HG03575 (cell line): ENCODE measurements at regions not wholly inside any gene's neighbourhood (a gene's known extent, or its start where the extent isn't known, plus 50 kb on each side); places are given as distances from the start of the nearest gene placed in this dataset.

Experiments used
- ATAC-seq: cut with Tn5 transposase; IDR thresholded peaks from one replicate; pipeline ENCODE4 v1.9.1; 2021; ENCODE audit not compliant: unreplicated experiment, insufficient number of reproducible peaks, low FRiP score; ENCODE audit errors: extremely low read depth

DNA sequence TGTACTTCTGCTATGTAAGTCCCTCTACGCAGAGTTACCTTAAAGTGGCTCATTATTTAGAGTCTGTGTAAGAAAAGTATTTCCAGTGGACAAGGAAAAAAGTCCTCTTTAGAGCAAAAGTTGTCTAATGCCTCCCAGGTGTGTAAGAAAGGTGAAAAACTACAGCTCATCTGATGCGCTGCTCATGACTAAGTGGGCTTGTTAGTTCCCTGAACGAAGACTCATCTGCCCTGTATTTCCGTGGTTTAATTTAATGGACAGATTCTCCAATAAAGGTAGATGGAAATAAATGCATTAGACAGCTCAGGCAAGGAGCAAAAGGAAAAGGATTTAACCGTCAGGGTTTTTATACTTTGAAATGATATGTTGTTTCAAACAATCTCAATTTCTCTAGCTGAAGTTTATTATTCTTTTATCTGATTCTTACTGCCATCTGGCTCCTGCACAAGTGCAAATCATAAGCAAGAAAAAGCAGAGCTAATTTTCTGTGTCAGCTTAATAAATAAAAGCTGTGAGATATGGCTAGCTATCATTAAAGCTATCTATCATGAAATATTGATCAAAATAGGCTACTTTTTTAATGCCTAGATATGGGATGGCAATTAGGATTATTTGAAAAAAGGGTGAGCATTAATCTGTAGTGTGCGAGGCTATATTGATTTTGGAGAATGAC is 73.7 kb upstream of the PCDH9 start:
- ATAC-seq, result no peak

DNA sequence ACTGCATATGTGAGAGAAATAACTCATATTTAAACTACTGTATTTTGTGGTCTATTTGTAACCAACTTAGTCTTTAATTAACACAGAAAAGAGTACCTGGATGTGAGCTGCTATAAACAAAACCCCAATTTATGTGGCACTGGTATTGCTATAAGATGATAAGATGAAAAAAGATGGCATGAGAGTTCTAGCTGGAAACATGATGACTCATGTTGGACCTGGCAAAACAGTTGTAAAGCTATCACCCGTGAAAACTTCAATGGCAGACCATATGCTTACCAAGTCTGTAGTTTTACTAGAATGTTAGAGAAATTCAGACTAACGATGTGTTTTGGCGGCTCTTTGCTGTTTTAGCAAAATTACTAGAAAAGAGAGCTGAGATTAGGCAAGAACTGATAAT is 69.6 kb upstream of the PCDH9 start:
- ATAC-seq, result no peak

DNA sequence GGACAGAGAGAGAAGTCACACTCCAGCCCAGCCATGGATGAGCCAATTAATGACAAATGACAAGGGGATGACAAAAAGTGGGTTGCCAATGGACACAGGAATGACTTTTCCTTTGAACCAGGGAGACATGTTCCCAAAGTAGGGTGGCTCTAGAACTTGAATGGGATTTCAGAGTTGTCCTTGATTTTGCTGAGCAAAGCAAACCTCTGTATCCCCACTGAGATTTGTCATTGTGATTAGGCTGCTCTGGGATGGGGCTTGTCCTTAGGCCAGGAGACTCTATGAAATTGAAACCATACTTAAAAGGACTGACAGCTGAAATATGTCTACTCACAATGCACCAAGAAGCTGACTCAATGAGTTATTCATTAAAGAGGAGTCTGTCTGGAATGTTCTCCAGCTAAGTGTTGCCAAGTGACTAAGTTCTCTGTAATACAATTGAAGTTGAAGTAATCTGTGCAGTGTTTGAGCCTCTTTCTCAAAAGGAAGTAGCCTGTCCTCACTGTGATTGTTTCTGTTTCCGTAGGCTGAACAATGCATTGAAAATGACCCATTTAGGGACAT is 69.0 kb upstream of the PCDH9 start:
- ATAC-seq, result no peak

DNA sequence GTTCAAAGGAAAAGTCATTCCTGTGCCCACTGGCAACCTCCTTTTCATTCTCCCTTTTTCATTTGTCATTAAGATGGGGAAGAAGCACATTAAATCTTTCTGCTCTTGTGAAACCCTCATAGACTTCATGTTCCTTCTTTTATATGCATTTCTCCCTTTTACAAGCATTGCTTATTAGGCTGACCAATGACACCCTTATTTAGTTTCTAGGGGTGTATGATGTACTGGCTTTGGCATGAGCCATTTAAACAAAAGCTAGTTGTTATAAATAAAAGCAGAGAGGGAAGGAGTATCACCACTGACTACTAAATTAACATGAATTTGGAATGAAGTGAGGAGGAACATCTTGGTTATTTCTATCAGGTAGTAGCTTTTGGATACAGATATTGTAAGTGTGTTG is 68.2 kb upstream of the PCDH9 start:
- ATAC-seq, result no peak

DNA sequence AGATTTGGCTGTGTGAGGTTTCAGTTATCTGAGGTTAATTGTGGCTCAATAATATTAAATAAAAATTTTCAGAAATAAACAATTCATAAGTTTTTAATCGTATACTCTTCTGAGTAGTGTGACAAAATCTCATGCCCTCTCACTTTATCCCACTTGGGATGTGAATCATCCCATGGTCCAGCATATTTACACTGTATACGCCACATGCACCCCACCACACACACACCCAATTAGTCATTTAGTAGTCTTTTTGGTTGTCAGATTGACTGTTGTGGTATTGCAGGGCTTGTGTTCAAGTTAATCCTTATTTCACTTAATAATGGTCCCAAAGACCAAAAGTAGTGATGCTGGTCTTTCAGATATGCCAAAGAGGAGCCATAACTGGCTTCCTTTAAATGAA is 66.4 kb upstream of the PCDH9 start:
- no peak for ATAC-seq

DNA sequence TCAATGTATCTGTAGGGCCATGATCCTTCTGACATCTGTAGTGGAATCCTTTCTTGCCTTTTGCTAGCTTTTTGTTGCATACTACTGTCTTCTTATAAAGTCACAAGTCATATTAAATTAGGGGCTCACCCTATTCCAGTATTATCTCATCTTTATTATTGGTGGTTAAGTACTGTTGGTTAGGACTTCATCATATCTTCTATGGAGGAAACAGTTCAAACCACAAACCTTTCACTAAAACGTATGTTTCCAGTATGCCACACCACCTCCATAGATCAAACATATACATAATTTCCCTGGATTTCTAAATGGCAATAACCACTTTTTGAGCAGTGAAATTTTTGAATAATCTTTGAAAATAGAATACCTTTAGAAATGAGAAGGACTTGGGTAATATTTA is 62.8 kb upstream of the PCDH9 start:
- ATAC-seq, result no peak

DNA sequence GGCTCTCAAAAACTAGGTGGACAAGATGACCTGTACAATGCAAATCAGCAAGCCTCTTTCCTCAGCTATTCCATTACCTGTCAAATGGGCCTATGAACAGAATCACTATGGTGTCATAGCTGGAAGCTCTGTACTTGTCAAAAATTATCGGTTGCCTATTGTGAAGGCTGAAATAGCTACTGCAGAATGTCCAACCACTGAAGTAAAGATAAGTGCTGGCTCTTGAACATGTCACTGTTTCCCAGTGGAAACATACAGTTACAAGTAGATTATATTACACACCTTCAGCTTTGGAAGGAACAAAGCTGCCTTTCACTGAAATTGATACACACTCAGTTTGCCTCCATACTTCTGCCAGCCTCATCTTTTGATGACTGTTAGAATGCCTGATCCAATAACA is 55.5 kb upstream of the PCDH9 start:
- ATAC-seq, result no peak

DNA sequence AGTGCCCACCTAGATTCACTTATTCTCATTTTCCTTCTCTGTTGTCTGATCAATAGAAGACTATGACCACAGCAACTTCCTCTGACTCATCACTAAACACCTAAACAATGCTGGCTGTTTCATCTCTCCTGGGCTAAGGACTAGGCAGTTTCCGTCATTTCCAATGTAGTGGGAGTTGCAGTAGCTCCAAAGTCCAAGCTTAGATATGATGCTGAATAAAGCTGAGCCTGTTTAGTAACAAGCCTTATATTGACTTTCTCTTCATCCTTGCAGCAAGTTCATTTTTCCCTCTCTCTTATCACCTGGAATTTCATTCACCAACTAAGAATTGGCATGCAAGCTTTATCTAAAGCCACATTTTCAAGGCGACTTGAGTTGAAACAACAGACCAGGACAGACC is 53.5 kb upstream of the PCDH9 start:
- no peak for ATAC-seq

DNA sequence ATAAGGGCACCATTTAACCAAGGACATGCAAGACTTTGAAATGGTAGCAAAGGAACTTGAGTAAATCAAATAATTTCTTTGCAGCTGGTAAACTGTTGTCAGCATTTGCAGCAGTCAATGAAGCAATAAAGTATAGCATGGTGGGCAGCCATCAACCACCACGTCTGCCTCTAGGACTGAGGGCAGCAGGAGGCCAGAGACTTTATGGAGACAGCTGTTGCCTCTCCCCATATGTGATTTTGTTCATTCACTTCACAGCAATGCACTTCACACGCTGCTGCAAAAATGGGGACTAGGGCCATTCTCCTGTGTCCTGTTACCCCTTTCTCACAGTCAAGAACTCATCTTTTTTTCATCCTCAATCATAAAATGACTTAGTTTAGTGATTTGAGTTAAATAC is 51.3 kb upstream of the PCDH9 start:
- ATAC-seq, result no peak
